GM12878 (cell line): ENCODE measurements at regions not wholly inside any gene's neighbourhood (a gene's known extent, or its start where the extent isn't known, plus 50 kb on each side); places are given as distances from the start of the nearest gene placed in this dataset.

Experiments
- ATAC-seq: fragments of 200-7000 bp; cut with Tn5 transposase; 3 replicates; pipeline ENCODE4 v1.9.1; 2020; ENCODE audit warnings: mild to moderate bottlenecking, moderate library complexity
- BruUV-seq: library from RNA; stranded (reverse); fragments of 400-500 nt; replicated peaks from 2 replicates; lab custom pipeline; 2021; lab: Mats Ljungman, UMichigan
- CTCF ChIA-PET: fragments of 300-600 bp; sonication (Branson Sonifier 250); formaldehyde crosslinking; extraction: SDS; loops from one replicate; lab custom pipeline; 2021; ENCODE audit warnings: inconsistent platforms; lab: Yijun Ruan, JAX
- POLR2A ChIA-PET: fragments of 350-600 bp; formaldehyde crosslinking; extraction: SDS; loops from one replicate; lab custom pipeline; 2021; ENCODE audit warnings: inconsistent platforms; lab: Charles Lee
- RAD21 ChIA-PET: fragments of 300-600 bp; sonication (Branson Sonifier 250); formaldehyde crosslinking; loops from one replicate; lab custom pipeline; 2023; ENCODE audit warnings: antibody characterized with exemption; ENCODE audit not compliant: unreplicated experiment; lab: Charles Lee
- SMC1A ChIA-PET: fragments of 300-600 bp; sonication (Branson Sonifier 250); formaldehyde crosslinking; loops from one replicate; lab custom pipeline; 2023; ENCODE audit not compliant: unreplicated experiment, uncharacterized antibody; lab: Charles Lee
- DNase-seq: peaks from one replicate; pipeline ENCODE4 v3.0.0-alpha.2; 2011; ENCODE audit warnings: low read depth, low spot score
- FAIRE-seq: peaks from 3 replicates; lab custom pipeline; 2011; peaks lifted over from hg19 to GRCh38; lab: Jason Lieb, UNC
- H2AFZ ChIP-seq: 2 replicates; pipeline ENCODE4 v1.6.0; 2011; ENCODE audit warnings: low read depth, low read length, control low read depth; ENCODE audit not compliant: control insufficient read depth
- H3K27ac ChIP-seq: 2 replicates; pipeline ENCODE4 v1.5.1; 2011; ENCODE audit warnings: control low read depth; ENCODE audit not compliant: control insufficient read depth, insufficient read depth
- H3K27me3 ChIP-seq, 2 experiments: replicated peaks in 1 of 2; 2 replicates each; pipeline versions ENCODE4 v1.6.0 to v1.6.1; 2011; ENCODE audit warnings: low read length in 1 of 2; ENCODE audit not compliant: control insufficient read depth in 2 of 2, insufficient read depth in 2 of 2
- H3K36me3 ChIP-seq, 2 experiments: 2 replicates each; pipeline ENCODE4 v1.5.1; 2011; ENCODE audit warnings: low read length in 1 of 2; ENCODE audit not compliant: control insufficient read depth in 2 of 2, insufficient read depth in 2 of 2
- H3K4me1 ChIP-seq: 2 replicates; pipeline ENCODE4 v1.6.1; 2011; ENCODE audit warnings: mild to moderate bottlenecking, low read length, moderate library complexity, mixed read lengths; ENCODE audit not compliant: control insufficient read depth, insufficient read depth
- H3K4me2 ChIP-seq: 2 replicates; pipeline ENCODE4 v1.6.0; 2011; ENCODE audit warnings: control low read depth; ENCODE audit not compliant: control insufficient read depth, insufficient read depth
- H3K4me3 ChIP-seq: fragments of 200-600 bp; sonication (generic); 2 replicates; pipeline ENCODE4 v1.5.1; 2016
- H3K79me2 ChIP-seq: 2 replicates; pipeline ENCODE4 v1.6.0; 2011; ENCODE audit warnings: low read length; ENCODE audit not compliant: control insufficient read depth, insufficient read depth
- H3K9ac ChIP-seq: 2 replicates; pipeline ENCODE4 v1.8.0; 2011; ENCODE audit warnings: low read length, control low read depth, mixed read lengths; ENCODE audit not compliant: control insufficient read depth, insufficient read depth
- H3K9me3 ChIP-seq: replicated peaks from 3 replicates; pipeline ENCODE4 v1.5.1; 2011; ENCODE audit warnings: mild to moderate bottlenecking, low read length; ENCODE audit not compliant: control insufficient read depth, insufficient read depth
- H4K20me1 ChIP-seq: 2 replicates; pipeline ENCODE4 v1.6.0; 2011; ENCODE audit not compliant: control insufficient read depth, insufficient read depth
- CBX3 ChIP-seq: fragments of 200-600 bp; sonication (generic); IDR thresholded peaks from 2 replicates; pipeline ENCODE4 v1.6.1; 2016; ENCODE audit warnings: low read depth, borderline replicate concordance
- CREM ChIP-seq: IDR thresholded peaks from 2 replicates; pipeline ENCODE4 v1.6.1; 2014; ENCODE audit warnings: antibody characterized with exemption, low read depth
- EZH2 ChIP-seq: IDR thresholded peaks from 2 replicates; pipeline ENCODE4 v1.6.1; 2012; ENCODE audit warnings: low read depth, mild to moderate bottlenecking, control low read depth, inconsistent platforms, low read length, borderline replicate concordance; ENCODE audit not compliant: control insufficient read depth
- IRF4 ChIP-seq: IDR thresholded peaks from 2 replicates; pipeline ENCODE4 v1.6.1; 2011; ENCODE audit warnings: low read depth, low read length
- KAT2A ChIP-seq: conservative IDR thresholded peaks from 2 replicates; pipeline ENCODE4 v1.6.1; 2011; ENCODE audit warnings: low read depth, low read length; ENCODE audit not compliant: control insufficient read depth
- POLR2AphosphoS2 ChIP-seq: IDR thresholded peaks from 2 replicates; pipeline ENCODE4 v1.6.1; 2011; ENCODE audit warnings: low read depth, mild to moderate bottlenecking, low read length, improper control_type of control experiment, moderate library complexity
- PRDM15 ChIP-seq: fragments of 450-650 bp; formaldehyde crosslinking; IDR thresholded peaks from 2 replicates; pipeline ENCODE4 v1.4.0; 2020; ENCODE audit warnings: mild to moderate bottlenecking, moderate library complexity
- SKIL ChIP-seq: fragments of 450-650 bp; IDR thresholded peaks from 2 replicates; pipeline ENCODE4 v1.6.1; 2017; ENCODE audit warnings: mild to moderate bottlenecking, low read depth, inconsistent platforms; ENCODE audit not compliant: poor library complexity, severe bottlenecking
- TARDBP ChIP-seq: IDR thresholded peaks from 2 replicates; pipeline ENCODE4 v1.6.1; 2016; ENCODE audit warnings: borderline replicate concordance
- ZNF622 ChIP-seq: fragments of 450-650 bp; IDR thresholded peaks from 2 replicates; pipeline ENCODE4 v1.6.1; 2017; ENCODE audit warnings: mild to moderate bottlenecking, inconsistent platforms
- WGBS: methylation state at CpG from one replicate; pipeline ENCODE4 v1.1.6; 2016; ENCODE audit warnings: low lambda C conversion rate; ENCODE audit not compliant: insufficient replicate concordance, insufficient coverage; ENCODE audit errors: missing lambda C conversion rate; 5-methylcytosine and 5-hydroxymethylcytosine counted together
- in situ Hi-C: fragments of 300-500 bp; cut with MboI; formaldehyde crosslinking; loops from 9 replicates; pipeline ENCODE4 v1.14.3; 2018; ENCODE audit warnings: mixed read lengths
- intact Hi-C: fragments of 100-400 bp; cut with micrococcal nuclease; formaldehyde crosslinking; loops from one replicate; pipeline ENCODE4 v1.14.2; 2022; ENCODE audit not compliant: unreplicated experiment
- TF ChIP-seq, protein P1 (sequence below): fragments of 450-650 bp; IDR thresholded peaks from 2 replicates; pipeline ENCODE4 v1.6.1; 2017; ENCODE audit warnings: mild to moderate bottlenecking, moderate library complexity
- TF ChIP-seq, protein P2 (sequence below): IDR thresholded peaks from 2 replicates; pipeline ENCODE4 v1.6.1; 2011; ENCODE audit warnings: low read depth, mild to moderate bottlenecking, low read length, moderate library complexity, borderline replicate concordance; ENCODE audit errors: extremely low read depth

- TF ChIP-seq, protein P1, sequence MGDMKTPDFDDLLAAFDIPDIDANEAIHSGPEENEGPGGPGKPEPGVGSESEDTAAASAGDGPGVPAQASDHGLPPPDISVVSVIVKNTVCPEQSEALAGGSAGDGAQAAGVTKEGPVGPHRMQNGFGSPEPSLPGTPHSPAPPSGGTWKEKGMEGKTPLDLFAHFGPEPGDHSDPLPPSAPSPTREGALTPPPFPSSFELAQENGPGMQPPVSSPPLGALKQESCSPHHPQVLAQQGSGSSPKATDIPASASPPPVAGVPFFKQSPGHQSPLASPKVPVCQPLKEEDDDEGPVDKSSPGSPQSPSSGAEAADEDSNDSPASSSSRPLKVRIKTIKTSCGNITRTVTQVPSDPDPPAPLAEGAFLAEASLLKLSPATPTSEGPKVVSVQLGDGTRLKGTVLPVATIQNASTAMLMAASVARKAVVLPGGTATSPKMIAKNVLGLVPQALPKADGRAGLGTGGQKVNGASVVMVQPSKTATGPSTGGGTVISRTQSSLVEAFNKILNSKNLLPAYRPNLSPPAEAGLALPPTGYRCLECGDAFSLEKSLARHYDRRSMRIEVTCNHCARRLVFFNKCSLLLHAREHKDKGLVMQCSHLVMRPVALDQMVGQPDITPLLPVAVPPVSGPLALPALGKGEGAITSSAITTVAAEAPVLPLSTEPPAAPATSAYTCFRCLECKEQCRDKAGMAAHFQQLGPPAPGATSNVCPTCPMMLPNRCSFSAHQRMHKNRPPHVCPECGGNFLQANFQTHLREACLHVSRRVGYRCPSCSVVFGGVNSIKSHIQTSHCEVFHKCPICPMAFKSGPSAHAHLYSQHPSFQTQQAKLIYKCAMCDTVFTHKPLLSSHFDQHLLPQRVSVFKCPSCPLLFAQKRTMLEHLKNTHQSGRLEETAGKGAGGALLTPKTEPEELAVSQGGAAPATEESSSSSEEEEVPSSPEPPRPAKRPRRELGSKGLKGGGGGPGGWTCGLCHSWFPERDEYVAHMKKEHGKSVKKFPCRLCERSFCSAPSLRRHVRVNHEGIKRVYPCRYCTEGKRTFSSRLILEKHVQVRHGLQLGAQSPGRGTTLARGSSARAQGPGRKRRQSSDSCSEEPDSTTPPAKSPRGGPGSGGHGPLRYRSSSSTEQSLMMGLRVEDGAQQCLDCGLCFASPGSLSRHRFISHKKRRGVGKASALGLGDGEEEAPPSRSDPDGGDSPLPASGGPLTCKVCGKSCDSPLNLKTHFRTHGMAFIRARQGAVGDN = no peak
Observed at GRCh38 chr5:30501065-30501464, 692.4 kb upstream of the CDH6 start (continued).

GRCh38 chr5:30500513-30500912 lies 693.0 kb upstream of the CDH6 start:
- no peak overlapping the region for H3K27ac ChIP-seq
- BruUV-seq = no TSS peak
- H3K4me1 ChIP-seq = no peaks in the 10 kb centered on the region
- RAD21 ChIA-PET = no interaction called here
- CTCF ChIA-PET = no interaction called here
- no peaks in the 10 kb centered on the region for H3K9me3 ChIP-seq
- no peak for FAIRE-seq
- SMC1A ChIA-PET = no interaction called here
- H3K4me2 ChIP-seq = no peak overlapping the region
- H3K36me3 ChIP-seq = no peaks in the 10 kb centered on the region
- no peak overlapping the region for H2AFZ ChIP-seq
- POLR2A ChIA-PET = no interaction called here
- no peaks in the 10 kb centered on the region for H3K79me2 ChIP-seq
- intact Hi-C loops = no loop called here
- in situ Hi-C loops = no loop called here
- H3K4me3 ChIP-seq = no peak overlapping the region
- DNase-seq = no peak
- H4K20me1 ChIP-seq = no peaks in the 10 kb centered on the region
- WGBS = 16% methylated on average over 2 of the region's 2 CpGs
- no peak overlapping the region for H3K9ac ChIP-seq
- ATAC-seq = no peak
- no peaks in the 10 kb centered on the region for H3K27me3 ChIP-seq
- no peak for TF ChIP-seq POLR2AphosphoS2
- TF ChIP-seq SKIL = no peak
- TF ChIP-seq ZNF622 = no peak
- no peak for TF ChIP-seq TARDBP
- TF ChIP-seq, protein P2, sequence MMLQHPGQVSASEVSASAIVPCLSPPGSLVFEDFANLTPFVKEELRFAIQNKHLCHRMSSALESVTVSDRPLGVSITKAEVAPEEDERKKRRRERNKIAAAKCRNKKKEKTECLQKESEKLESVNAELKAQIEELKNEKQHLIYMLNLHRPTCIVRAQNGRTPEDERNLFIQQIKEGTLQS = no peak
- TF ChIP-seq CREM = no peak
- TF ChIP-seq IRF4 = no peak
- TF ChIP-seq PRDM15 (CRISPR knock-in tag) = no peak
- no peak for TF ChIP-seq EZH2
- TF ChIP-seq CBX3 = no peak
- TF ChIP-seq KAT2A = no peak
